SK-N-SH (cell line): ENCODE measurements at regions not wholly inside any gene's neighbourhood (a gene's known extent, or its start where the extent isn't known, plus 50 kb on each side); places are given as distances from the start of the nearest gene placed in this dataset.

Experiments used
- EP300 ChIP-seq, 2 experiments: IDR thresholded peaks; 2 replicates each; pipeline versions ENCODE4 v1.4.0 to v1.6.1; 2012; ENCODE audit warnings: borderline replicate concordance in 1 of 2, low read depth in 1 of 2, low read length in 1 of 2
- RCOR1 ChIP-seq: fragments of 150-350 bp; IDR thresholded peaks from 2 replicates; pipeline ENCODE4 v1.6.1; 2017; ENCODE audit warnings: antibody characterized with exemption, low read length
- SIN3A ChIP-seq: IDR thresholded peaks from 2 replicates; pipeline ENCODE4 v1.6.1; 2012; ENCODE audit warnings: low read depth, mild to moderate bottlenecking, low read length, moderate library complexity, borderline replicate concordance
- SMC3 ChIP-seq: IDR thresholded peaks from 2 replicates; pipeline ENCODE4 v1.6.1; 2012; ENCODE audit warnings: low read depth, low read length, improper control_type of control experiment
- TF ChIP-seq, protein P1 (sequence below): IDR thresholded peaks from 2 replicates; pipeline ENCODE4 v1.4.0; 2012; ENCODE audit warnings: low read depth
- TF ChIP-seq, protein P2 (sequence below): fragments of 200-600 bp; sonication (generic); IDR thresholded peaks from 2 replicates; pipeline ENCODE4 v1.6.1; 2017; ENCODE audit warnings: antibody characterized with exemption, mild to moderate bottlenecking, moderate library complexity

DNA sequence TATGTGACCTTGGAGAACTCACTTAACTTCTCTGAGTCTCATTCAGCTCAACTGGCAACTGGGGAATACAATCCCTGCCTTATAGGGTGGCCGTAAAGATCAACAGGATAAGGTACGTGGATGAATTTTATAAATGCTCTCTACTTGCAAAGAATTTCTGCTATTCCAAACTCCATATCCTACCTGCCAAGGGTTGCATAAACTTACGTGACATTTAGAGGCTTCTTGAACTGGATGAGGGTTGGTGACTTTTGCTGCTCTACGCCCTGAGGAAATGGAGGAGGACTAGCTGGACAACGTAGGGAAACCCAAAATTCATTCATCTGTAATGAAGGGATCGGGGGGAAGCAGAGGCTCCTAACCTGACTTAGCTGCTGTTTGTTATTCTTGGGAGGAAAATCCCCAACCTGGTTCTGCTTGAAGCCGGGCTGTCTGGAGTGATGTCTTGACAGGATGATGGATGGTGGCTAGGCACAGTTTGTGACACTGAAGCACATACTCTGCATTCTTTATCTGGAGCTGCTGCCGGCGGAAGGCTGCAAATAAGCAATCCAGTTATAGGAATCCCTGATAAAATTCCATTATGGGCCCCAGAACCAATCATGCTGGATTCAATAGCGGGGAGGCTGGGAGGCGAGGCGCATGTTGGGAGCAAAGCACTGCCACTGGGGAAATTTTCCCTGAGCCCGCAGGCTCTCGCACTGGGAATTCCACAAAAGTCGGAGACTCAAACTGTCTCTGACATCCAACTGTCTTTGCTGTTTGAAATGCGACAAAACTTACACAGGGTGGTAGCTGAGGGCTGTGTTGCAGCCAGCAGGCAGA is 94.7 kb upstream of the SDK2 start:
- no peak for TF ChIP-seq EP300 (IDR thresholded peaks at IDR 0.05; ENCODE audit: borderline replicate concordance in 1 of 2, low read depth in 1 of 2, low read length in 1 of 2)
- TF ChIP-seq RCOR1: no peak
- TF ChIP-seq, protein P1, sequence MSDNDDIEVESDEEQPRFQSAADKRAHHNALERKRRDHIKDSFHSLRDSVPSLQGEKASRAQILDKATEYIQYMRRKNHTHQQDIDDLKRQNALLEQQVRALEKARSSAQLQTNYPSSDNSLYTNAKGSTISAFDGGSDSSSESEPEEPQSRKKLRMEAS: no peak
- TF ChIP-seq, protein P2, sequence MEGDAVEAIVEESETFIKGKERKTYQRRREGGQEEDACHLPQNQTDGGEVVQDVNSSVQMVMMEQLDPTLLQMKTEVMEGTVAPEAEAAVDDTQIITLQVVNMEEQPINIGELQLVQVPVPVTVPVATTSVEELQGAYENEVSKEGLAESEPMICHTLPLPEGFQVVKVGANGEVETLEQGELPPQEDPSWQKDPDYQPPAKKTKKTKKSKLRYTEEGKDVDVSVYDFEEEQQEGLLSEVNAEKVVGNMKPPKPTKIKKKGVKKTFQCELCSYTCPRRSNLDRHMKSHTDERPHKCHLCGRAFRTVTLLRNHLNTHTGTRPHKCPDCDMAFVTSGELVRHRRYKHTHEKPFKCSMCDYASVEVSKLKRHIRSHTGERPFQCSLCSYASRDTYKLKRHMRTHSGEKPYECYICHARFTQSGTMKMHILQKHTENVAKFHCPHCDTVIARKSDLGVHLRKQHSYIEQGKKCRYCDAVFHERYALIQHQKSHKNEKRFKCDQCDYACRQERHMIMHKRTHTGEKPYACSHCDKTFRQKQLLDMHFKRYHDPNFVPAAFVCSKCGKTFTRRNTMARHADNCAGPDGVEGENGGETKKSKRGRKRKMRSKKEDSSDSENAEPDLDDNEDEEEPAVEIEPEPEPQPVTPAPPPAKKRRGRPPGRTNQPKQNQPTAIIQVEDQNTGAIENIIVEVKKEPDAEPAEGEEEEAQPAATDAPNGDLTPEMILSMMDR: no peak
- TF ChIP-seq SMC3: no peak
- no peak for TF ChIP-seq SIN3A
